HL-60 (cell line): ENCODE measurements at regions not wholly inside any gene's neighbourhood (a gene's known extent, or its start where the extent isn't known, plus 50 kb on each side); places are given as distances from the start of the nearest gene placed in this dataset.

Experiments
- CTCF ChIP-seq: IDR thresholded peaks from one replicate; pipeline ENCODE4 v1.5.1; 2011; ENCODE audit warnings: low read length, control low read depth, inconsistent platforms; ENCODE audit not compliant: insufficient read depth
- POLR2AphosphoS5 ChIP-seq: IDR thresholded peaks from 2 replicates; pipeline ENCODE4 v1.6.1; 2012; ENCODE audit warnings: low read depth

GRCh38 chr6:132133736-132134445 lies 182.7 kb upstream of the CCN2 start:
- TF ChIP-seq CTCF (no peak), POLR2AphosphoS5 (no peak)
